ENCODE measurements at regions not wholly inside any gene's neighbourhood (a gene's known extent, or its start where the extent isn't known, plus 50 kb on each side); places are given as distances from the start of the nearest gene placed in this dataset.

GRCh38 chr10:106493751-106494150 lies 670.8 kb downstream of the SORCS1 start:
- no peak for TF ChIP-seq CTCF (IDR thresholded peaks at IDR 0.05)
- no peak for TF ChIP-seq POLR2A (IDR thresholded peaks at IDR 0.05)
